ENCODE measurements at regions not wholly inside any gene's neighbourhood (a gene's known extent, or its start where the extent isn't known, plus 50 kb on each side); places are given as distances from the start of the nearest gene placed in this dataset.
"Not testable (repeated sequence)": the region's sequence is repeated elsewhere in the genome, so short reads cannot be mapped to it uniquely, and the experiment has no call there.

DNA sequence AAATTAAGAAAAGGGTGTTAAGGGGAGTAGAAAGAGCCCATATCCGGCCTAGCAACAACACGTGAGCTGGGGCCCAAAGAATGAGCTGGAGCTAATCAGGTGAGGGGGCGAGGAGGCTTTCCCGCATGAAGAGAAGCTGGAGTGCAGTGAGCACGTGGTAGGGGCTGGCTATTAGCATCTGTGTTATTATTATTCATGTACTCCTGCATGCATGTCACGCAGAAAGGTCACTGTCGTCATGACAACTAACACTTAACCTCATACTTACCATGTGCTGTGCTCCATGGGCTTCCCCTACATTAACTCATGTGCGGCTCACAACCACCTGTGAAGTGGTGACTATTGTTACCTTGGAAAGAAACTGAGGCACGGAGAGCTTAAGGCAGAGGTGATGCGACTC is 227.6 kb upstream of the UBL3 start:
- in situ Hi-C loops (cut with MboI; ENCODE audit: low sequenced_read_pairs), result no loop called here

DNA sequence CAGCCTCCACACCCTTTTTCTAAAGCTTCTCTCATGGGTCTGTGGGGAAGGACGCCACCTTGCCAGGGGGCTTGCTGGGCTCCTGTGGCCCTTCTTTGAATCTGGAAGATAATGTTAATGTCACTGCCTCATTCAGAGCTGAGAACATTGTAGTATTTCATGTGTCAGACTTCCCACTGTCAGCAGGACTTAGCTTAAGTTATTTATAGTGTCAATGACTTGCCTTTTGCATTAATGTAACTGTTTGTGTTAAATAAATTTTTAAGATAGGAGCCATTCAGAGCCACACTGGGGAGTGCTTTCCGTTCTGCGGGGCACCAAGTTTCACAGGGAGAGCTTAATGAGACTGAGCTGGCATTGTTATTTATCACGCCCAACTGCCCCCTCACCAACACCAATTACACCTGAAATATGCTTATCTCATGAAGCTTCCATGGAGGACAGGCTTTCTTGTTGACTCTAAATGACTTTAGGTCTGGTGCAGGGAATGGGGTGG is 226.9 kb upstream of the UBL3 start:
- in situ Hi-C loops (cut with MboI; ENCODE audit: low sequenced_read_pairs), result no loop called here

DNA sequence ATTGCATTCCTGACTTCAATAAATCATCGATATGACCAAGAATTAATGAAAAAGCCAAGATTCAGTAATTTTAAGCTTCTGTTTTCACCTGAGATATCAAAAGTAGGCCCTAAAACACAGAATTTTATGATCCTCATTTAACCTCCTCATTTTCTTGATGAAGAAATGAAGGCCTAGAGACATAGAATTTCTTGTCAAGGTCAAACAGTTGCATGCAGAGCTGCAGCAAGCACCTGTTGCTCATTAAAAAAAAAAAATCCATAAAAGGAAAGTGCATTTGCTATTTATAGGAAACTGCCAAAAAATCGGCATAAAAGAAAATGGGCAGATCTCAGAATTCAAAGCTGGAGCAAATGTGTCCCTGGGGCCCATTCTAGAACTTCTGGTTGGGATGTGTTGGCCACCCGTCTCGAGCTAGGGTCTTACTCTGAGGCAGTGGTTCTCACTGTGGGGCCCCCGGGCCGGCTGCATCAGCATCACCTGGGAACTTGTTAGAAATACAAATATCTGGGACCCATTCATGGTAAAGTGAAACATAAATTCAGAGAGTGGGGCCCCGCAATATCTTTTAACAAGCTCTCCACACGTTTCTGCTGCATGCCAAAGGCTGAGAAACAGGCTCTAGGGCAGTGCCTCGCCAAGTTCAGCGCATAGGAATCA is 224.7 kb upstream of the UBL3 start:
- in situ Hi-C loops (cut with MboI; ENCODE audit: low sequenced_read_pairs), result no loop called here

DNA sequence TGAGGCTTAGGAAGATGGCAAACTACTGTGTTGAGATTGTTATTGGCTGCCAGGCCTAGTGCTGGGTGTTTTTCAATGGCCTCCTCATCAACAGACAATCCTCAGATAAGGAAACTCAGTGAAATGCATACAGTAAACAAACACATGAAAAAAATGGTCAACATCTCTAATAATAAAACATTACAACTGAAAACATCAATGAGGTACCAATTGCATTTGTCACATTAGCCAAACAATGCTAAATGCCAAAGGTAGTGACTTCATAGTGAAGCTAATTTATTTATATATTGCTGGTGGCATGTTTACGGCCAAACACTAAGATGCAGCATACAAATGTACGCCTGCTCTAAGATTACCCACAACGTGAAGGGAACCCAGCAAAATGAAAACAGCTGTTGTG is 224.0 kb upstream of the UBL3 start:
- in situ Hi-C loops (cut with MboI; ENCODE audit: low sequenced_read_pairs), result no loop called here

DNA sequence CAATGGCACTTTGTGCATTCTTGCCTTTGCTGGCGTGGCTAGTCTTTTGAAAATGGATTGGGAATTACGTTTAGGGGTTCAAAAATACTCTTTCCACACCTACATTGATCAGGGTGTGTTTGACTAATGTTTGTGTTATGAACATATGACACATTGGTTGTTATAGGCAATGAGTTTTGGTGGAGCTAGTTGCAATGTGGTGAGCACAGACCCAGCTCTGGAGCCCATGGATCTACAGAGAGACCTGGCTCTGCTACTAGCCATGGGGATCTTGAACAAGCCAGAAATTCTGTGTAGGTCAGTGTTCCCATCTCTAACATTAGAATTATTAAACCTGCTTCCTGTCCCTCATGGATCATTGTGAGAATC is 222.4 kb upstream of the UBL3 start:
- in situ Hi-C loops (cut with MboI; ENCODE audit: low sequenced_read_pairs), result no loop called here

DNA sequence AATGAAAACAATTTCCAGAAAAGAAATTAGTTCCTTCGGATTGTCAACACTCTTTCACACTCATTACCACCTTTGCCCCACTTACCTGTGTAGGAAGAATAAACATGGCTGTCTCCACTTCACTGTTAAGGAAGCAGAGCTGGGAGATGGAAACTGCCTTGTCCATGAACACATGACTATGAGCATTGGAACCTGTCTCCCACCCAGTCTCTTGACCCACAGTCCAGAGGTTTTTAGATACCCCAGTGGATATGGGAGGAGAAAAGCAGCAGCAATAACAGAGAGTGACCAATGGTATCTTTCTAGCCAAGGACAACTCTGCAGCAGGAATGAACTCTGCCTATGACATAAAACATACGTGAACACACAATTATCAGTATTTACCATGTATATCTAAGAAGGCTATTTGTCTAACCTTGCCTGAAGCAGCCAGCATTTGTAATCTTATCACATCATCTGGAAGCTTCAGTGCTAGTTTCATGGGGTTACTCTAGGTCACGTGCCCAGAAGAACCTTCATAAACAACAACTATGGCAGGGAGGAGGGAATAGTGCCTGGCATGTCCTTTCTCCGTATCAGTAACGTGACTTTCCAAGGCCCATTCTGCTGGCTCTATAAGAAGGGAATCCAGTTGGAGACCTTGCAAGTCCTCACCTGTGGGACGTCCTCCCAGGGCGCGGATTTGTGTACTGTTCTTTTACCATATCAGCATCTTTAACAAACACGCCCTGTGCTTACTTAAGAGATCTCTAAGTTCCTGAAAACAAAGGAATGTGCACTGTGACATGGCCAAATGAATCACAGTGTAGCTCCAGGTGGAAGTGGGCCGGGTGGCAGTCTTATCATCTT is 221.8 kb upstream of the UBL3 start:
- in situ Hi-C loops (cut with MboI; ENCODE audit: low sequenced_read_pairs), result no loop called here

DNA sequence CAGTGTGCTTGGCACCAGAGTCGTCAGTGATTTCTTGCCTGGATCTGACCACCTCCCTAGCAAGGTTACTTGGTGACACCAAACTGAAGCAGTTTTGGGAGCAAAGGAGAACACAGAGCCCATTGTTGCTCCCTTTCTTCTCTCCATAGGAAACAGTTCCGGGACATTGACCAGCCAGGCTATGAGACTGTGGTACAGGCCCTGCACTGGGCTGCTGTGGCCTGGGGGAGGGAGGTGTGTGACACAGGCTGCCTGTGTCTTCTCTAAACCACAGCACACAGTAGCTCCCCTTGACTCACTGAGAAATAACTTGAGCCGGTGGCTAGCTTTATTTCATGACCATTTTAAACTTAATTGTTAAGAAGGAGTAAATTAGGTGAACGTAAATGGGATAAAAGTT is 214.8 kb upstream of the UBL3 start:
- in situ Hi-C loops (cut with MboI; ENCODE audit: low sequenced_read_pairs), result no loop called here

DNA sequence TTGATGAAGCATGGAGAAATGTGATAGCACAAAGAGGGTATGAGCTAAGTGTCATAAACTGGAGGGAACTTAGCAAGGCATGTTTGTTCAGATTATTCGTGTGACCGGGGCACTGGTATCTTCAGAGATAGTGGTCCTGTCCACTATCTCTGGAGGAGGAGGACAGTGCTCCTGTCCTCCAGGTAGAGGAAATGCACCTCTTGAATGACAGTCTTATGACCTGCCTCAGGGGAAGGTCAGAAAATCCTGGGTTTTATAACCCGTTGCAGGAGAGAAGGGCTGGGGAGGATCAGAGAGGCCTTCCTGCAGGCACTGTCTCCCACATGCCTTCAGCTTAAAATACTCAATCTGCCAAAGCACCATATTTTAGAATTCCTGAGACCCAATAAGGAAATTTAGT is 213.5 kb upstream of the UBL3 start:
- in situ Hi-C loops (cut with MboI; ENCODE audit: low sequenced_read_pairs), result no loop called here

DNA sequence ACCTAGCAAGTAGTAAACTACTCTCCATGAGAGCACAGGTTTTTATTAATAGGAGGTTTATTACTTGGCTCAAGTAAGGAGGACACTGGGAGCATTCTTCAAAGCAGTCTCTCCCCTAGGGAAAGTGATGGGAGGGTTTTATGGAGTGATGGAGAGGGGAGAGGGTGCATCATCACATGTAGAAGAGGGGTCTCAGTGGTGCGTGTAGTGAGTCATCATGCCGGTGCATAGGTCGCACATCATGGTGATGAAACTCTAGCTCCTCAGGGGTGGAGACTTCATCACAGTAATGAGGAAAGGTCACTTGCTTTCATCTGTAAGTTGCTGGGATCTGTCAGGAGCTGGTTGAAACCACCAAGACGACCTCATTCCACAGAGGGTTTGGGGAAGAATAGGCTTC is 210.8 kb upstream of the UBL3 start:
- in situ Hi-C loops (cut with MboI; ENCODE audit: low sequenced_read_pairs), result no loop called here

DNA sequence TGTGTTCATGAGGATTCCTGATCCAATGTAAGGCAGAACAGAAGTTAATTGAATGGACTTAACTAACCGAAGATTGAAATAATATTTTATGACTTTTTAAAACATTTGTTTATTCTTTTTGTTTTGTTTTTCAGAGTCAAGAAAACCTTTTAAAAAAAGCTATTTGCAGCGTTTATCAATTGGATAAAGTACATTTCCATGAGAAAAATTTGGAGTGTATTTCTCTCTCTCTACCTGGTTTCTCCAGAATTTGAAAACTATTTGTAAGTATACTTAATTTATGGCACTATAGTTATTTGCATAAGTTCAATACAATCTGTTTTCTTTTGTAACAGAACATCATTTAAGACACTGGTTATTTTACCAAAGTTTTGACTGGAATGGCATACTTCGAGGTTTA is 208.0 kb upstream of the UBL3 start:
- in situ Hi-C loops (cut with MboI; ENCODE audit: low sequenced_read_pairs), result no loop called here

DNA sequence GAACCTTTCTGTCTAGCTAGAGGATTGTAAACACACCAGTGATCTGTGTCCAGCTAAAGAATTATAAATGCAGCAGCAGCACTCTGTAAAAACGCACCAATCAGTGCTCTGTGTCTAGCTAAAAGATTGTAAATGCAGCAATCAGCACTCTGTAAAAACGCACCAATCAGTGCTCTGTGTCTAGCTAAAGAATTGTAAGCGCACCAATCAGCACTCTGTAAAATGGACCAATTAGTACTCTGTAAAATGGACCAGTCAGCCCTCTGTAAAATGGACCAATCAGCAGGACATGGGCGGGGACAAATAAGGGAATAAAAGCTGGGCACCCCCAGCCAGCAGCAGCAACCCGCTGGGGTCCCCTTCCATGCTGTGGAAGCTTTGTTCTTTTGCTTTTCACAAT is 204.1 kb upstream of the UBL3 start:
- in situ Hi-C loops (cut with MboI; ENCODE audit: low sequenced_read_pairs), result not testable (repeated sequence)

DNA sequence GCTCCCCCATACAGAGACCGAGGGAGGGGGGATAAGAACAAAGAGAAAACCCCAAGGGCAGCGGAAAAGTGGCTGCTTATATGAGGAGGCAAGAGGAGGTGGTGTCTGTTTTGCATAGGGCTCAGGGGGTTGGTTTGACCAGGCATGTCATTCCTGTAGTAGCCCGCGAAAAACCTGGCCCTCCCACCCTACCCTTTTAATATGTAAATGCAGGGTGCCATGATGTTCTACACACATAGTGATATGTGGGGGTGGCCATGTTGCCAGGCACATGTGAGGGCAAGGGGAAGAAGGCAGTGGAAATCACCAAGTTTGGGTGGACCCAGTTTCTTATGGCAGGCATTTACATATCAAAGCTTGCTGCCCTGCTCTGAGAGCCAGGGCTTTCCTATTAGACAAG is 203.5 kb upstream of the UBL3 start:
- in situ Hi-C loops (cut with MboI; ENCODE audit: low sequenced_read_pairs), result no loop called here

DNA sequence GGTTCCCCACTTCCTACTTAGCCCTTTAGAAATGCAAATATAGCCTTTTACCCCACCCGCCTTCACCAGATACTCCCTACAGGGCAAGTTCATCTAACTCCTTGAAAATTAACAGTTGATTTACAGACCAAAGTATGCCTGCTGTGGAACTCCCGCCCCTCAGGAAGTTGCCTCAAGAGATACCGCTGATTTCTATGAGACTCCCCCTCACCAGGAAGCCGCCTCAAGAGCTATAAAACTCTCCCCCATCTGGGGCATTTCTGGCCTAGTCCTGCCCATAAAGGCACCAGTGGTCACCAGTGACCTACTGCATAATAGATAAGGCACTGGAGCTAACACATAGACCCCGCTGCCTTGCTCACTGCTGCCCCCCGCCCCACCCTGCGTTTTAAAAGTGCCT is 201.7 kb upstream of the UBL3 start:
- in situ Hi-C loops (cut with MboI; ENCODE audit: low sequenced_read_pairs), result no loop called here

DNA sequence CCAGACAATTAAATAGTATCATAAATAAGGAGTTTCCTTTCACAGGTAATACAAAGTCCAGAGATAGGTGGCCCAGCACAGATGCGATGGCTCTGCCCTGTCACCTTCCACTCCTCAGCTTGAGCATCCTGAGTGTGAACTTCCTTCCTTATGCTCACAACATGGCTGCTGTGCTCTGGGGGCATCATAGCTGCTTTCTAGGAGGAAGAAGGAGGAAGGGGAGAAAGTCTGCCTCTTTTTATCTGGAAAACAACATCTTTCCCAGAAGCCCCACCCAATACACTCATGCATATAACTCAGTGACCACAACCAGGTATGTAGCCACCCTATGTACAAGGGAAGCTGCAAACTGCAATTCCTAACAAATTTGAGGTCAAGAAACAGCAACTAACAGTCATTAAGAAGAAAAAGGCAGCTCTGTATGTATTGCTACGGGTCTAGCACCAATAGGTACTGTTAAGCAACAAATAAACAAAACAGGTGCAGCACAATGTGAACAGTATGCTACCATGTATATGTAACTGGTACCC is 201.2 kb upstream of the UBL3 start:
- in situ Hi-C loops (cut with MboI; ENCODE audit: low sequenced_read_pairs), result no loop called here

DNA sequence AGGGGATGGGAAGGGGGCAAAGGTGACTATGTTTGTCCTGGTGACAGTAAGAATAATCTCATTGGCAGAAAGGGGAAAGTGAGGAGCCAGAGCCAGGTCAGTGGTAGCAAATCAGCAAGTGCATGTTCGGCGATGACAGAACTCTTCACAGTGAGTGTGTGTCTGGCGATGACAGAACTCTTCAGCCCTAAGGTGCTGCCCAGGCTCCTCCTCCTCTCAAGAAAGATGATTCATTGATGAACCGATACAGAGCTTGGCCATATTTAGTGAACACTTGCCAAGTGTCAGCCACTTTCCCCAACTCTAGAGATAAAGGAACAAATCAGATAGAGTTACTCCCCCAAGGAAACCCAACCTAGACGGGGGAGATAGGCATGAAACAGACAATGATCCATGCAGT is 199.3 kb upstream of the UBL3 start:
- in situ Hi-C loops (cut with MboI; ENCODE audit: low sequenced_read_pairs), result no loop called here

DNA sequence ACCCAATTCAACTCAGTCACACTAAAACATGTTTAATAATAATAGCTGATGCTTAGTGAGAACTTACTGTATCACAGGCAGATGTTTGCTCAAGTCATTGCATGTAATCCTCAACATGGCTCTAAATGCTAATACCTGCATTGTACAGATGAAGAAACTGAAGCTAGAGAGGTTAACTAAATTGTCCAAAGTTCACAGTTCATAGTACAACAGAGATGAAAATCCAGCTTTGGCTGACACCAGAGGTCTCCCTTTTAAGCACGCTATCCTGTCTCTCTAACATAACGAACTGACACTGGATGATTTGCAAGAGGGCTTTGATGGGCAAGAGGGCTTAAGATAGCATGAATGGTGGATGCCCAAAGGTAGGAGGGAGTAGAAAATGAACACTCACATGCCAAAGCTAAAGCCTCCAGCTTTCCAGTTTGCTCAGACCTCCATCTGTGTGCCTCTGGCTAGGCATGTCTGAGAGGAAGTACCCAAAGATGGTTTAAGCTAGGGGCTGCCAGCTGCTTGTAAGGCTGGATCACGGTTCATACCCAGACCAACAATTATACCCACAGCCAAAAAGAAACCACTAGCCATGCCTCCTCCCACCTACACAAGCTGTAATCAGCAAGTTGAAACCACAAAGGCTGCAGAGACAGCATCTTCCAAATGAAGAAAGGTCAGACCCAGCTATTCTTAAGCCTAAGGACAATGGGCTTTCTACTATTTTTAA is 196.9 kb upstream of the UBL3 start:
- in situ Hi-C loops (cut with MboI; ENCODE audit: low sequenced_read_pairs), result no loop called here

DNA sequence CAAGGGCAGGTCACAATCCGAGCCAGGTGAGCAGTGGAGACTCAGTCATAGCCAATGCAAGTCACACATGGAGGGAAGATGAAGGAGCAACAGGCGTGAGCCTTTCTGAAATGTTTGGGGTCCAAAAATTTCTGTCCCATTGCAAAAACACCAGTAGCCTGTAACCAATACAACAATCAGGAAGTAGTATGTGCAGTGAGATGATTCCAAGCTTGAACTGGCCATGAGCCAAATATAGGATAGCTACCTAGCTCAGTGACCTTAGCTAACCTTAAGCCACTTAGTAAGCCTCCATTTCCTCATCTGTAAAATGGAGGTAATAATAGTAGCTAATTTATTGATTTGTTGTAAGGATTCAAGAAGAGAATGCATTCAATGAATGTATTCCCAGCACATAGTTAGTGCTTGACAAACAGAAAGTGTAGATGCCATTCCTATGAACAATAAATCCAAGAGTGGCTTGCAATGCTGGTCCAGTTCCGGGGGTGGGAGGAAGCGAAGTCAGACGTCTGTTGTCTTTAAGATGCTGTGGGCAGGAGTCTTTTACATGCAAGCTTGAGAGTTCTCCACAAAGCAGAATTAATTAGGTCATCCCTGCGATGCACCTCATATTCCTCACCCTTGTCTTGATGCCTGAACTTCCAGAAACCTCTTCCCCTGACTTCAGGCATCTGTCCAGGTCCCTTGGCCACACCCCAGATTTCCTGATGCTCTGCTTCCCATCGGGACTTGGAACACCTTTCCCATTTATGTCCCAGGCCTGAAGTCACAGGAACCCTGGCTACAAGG is 195.7 kb upstream of the UBL3 start:
- in situ Hi-C loops (cut with MboI; ENCODE audit: low sequenced_read_pairs), result no loop called here

DNA sequence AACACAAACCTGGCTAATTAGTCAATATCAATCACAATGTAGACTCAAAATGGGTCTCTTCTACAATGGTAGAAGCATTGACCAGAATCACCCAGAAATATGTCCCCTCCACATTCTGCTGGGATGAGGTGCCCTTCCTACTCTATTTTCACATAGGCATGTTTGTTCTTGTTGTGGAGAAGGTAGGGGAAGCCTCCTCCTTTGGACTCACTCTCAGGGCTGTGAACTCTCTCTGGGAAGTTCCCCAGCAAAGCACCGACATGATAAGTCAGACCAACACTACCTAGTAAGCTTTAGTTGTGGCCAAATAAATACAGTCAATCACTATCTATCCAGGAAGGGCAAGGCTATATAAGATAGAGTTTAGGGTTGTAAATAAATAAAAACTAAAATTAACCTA is 194.5 kb upstream of the UBL3 start:
- in situ Hi-C loops (cut with MboI; ENCODE audit: low sequenced_read_pairs), result no loop called here

DNA sequence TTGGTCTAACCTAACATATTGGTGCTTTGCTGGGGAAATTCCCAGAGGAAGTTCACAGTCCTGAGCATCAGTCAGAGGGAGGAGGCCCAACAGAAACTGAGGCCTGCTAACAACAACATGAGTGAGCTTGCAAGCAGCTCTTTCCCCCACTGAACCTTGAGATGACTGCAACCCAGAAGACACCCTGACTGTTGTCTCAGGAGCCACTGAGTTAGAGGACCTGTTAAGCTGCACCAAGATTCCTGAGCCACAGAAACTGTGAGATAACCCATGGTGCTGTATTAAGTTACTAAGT is 193.2 kb upstream of the UBL3 start:
- in situ Hi-C loops (cut with MboI; ENCODE audit: low sequenced_read_pairs), result no loop called here

DNA sequence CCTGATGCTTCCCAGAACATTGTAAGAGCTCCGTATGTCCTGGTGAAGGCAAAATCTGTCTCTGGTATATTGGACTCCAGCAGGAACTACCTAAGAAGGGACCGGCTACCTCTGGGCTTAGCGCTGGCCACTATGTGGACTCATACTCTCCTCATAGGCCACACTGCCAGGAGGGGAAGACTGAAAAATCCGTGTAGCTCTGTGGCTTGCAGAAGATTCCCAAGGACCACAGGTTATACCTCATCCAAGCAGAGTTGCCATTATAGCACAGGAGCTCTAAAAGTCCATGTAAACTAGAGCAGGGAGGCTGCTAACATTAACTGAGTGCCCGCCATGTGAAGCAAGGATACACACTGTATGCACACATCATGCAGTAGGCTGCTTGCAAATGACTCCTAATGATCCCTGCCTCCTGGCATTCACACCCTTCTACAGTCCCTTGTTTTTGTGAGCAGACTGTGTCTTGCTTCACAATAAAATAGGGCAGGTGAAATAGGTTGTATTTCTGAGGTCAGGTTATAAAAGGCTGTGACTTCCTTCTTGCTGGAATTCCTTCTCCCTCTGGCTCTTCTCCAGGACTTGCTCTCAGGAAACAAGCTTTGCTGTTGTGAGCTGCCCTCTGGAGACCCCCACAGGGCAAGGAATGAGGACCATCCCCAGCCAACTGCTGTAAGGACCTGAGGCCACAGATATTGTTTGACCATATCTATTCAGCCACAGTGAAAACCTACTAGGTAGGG is 192.6 kb upstream of the UBL3 start:
- in situ Hi-C loops (cut with MboI; ENCODE audit: low sequenced_read_pairs), result no loop called here

Data from HL-60/S4 (cell line).